ENCODE measurements at regions not wholly inside any gene's neighbourhood (a gene's known extent, or its start where the extent isn't known, plus 50 kb on each side); places are given as distances from the start of the nearest gene placed in this dataset.
"Not testable (repeated sequence)": the region's sequence is repeated elsewhere in the genome, so short reads cannot be mapped to it uniquely, and the experiment has no call there.

- no peak for DNase-seq
Observed at GRCh38 chr1:57616921-57617320, 193.1 kb upstream of the DAB1 start.

GRCh38 chr1:57615956-57616355, 192.1 kb upstream of the DAB1 start:
- DNase-seq: no peak

- no peak for DNase-seq
Observed at GRCh38 chr1:57612833-57613232, 189.0 kb upstream of the DAB1 start.

- no peak for DNase-seq
Observed at GRCh38 chr1:57605933-57606332, 182.1 kb upstream of the DAB1 start.

GRCh38 chr1:57603696-57604095, 179.8 kb upstream of the DAB1 start:
- no peak for DNase-seq

- DNase-seq: no peak
Observed at GRCh38 chr1:57600424-57600823, 176.6 kb upstream of the DAB1 start.

GRCh38 chr1:57599236-57599994, 175.6 kb upstream of the DAB1 start:
- no peak for DNase-seq

GRCh38 chr1:57597036-57597435, 173.2 kb upstream of the DAB1 start:
- DNase-seq: no peak

- DNase-seq: no peak
Observed at GRCh38 chr1:57594002-57594401, 170.1 kb upstream of the DAB1 start.

- no peak for DNase-seq
Observed at GRCh38 chr1:57591842-57592241, 168.0 kb upstream of the DAB1 start.

GRCh38 chr1:57590978-57591377, 167.1 kb upstream of the DAB1 start:
- DNase-seq: no peak

GRCh38 chr1:57586842-57587241, 163.0 kb upstream of the DAB1 start:
- no peak for DNase-seq

GRCh38 chr1:57578680-57579079, 154.8 kb upstream of the DAB1 start:
- DNase-seq: no peak

GRCh38 chr1:57578099-57578498, 154.2 kb upstream of the DAB1 start:
- DNase-seq: no peak

- DNase-seq: no peak
Observed at GRCh38 chr1:57576756-57577155, 152.9 kb upstream of the DAB1 start.

GRCh38 chr1:57572016-57572415, 148.2 kb upstream of the DAB1 start:
- no peak for DNase-seq

GRCh38 chr1:57558066-57558465, 134.2 kb upstream of the DAB1 start:
- not testable (repeated sequence) for DNase-seq

GRCh38 chr1:57553666-57554065, 129.8 kb upstream of the DAB1 start:
- no peak for DNase-seq

GRCh38 chr1:57551476-57551875, 127.6 kb upstream of the DAB1 start:
- no peak for DNase-seq

- no peak for DNase-seq
Observed at GRCh38 chr1:57550092-57550491, 126.2 kb upstream of the DAB1 start.

- no peak for DNase-seq
Observed at GRCh38 chr1:57549300-57549699, 125.4 kb upstream of the DAB1 start.

GRCh38 chr1:57546549-57547330, 122.9 kb upstream of the DAB1 start:
- no peak for DNase-seq

GRCh38 chr1:57544345-57544744, 120.5 kb upstream of the DAB1 start:
- no peak for DNase-seq

- DNase-seq: no peak
Observed at GRCh38 chr1:57536749-57537423, 113.0 kb upstream of the DAB1 start.

Measured in NCI-H1105 (cell line).